HuH-7 (cell line): ENCODE measurements at regions not wholly inside any gene's neighbourhood (a gene's known extent, or its start where the extent isn't known, plus 50 kb on each side); places are given as distances from the start of the nearest gene placed in this dataset.

Experiments
- DNase-seq: peaks from one replicate; pipeline ENCODE4 v3.0.0; 2011; ENCODE audit warnings: low spot score

- no peak for DNase-seq
These were observed 58.6 kb upstream of the GK2 start for GRCh38 chr4:79466621-79467020.
